GM18499 (cell line): ENCODE measurements at regions not wholly inside any gene's neighbourhood (a gene's known extent, or its start where the extent isn't known, plus 50 kb on each side); places are given as distances from the start of the nearest gene placed in this dataset.
"Not testable (repeated sequence)": the region's sequence is repeated elsewhere in the genome, so short reads cannot be mapped to it uniquely, and the experiment has no call there.

Experiments
- ATAC-seq: cut with Tn5 transposase; IDR thresholded peaks from one replicate; pipeline ENCODE4 v1.9.1; 2021; ENCODE audit warnings: moderate number of reproducible peaks; ENCODE audit not compliant: insufficient read depth, unreplicated experiment

- no peak for ATAC-seq
Observed at GRCh38 chr10:62582804-62583208, 208.6 kb downstream of the ZNF365 start.

GRCh38 chr10:62583876-62584615 lies 209.9 kb downstream of the ZNF365 start:
- no peak for ATAC-seq

- no peak for ATAC-seq
Observed at GRCh38 chr10:62584731-62585130, 210.6 kb downstream of the ZNF365 start.

- ATAC-seq, result no peak
Observed at GRCh38 chr10:62585211-62585775, 211.1 kb downstream of the ZNF365 start.

- no peak for ATAC-seq
Observed at GRCh38 chr10:62587011-62587410, 212.8 kb downstream of the ZNF365 start.

- no peak for ATAC-seq
Observed at GRCh38 chr10:62588116-62588515, 213.9 kb downstream of the ZNF365 start.

- no peak for ATAC-seq
Observed at GRCh38 chr10:62589689-62590088, 214.8 kb upstream of the ADO start.

- no peak for ATAC-seq
Observed at GRCh38 chr10:62590306-62590705, 214.2 kb upstream of the ADO start.

- no peak for ATAC-seq
Observed at GRCh38 chr10:62594093-62594520, 210.4 kb upstream of the ADO start.

- no peak for ATAC-seq
Observed at GRCh38 chr10:62597226-62597625, 207.3 kb upstream of the ADO start.

- ATAC-seq, result no peak
Observed at GRCh38 chr10:62599161-62599560, 205.4 kb upstream of the ADO start.

GRCh38 chr10:62606551-62606950 lies 198.0 kb upstream of the ADO start:
- not testable (repeated sequence) for ATAC-seq

- not testable (repeated sequence) for ATAC-seq
Observed at GRCh38 chr10:62608189-62608875, 196.2 kb upstream of the ADO start.

GRCh38 chr10:62610649-62611229 lies 193.8 kb upstream of the ADO start:
- no peak for ATAC-seq

- ATAC-seq, result no peak
Observed at GRCh38 chr10:62613424-62613823, 191.1 kb upstream of the ADO start.

GRCh38 chr10:62613859-62614258 lies 190.7 kb upstream of the ADO start:
- no peak for ATAC-seq

GRCh38 chr10:62614389-62615157 lies 189.9 kb upstream of the ADO start:
- ATAC-seq, result peak; percentile 64

- ATAC-seq, result no peak
Observed at GRCh38 chr10:62616885-62617590, 187.5 kb upstream of the ADO start.

GRCh38 chr10:62617652-62618051 lies 186.9 kb upstream of the ADO start:
- ATAC-seq, result no peak

- ATAC-seq, result no peak
Observed at GRCh38 chr10:62618054-62618453, 186.5 kb upstream of the ADO start.
